B cell (primary cell): ENCODE measurements at regions not wholly inside any gene's neighbourhood (a gene's known extent, or its start where the extent isn't known, plus 50 kb on each side); places are given as distances from the start of the nearest gene placed in this dataset.

Experiments
- ATAC-seq: fragments of 200-7000 bp; cut with Tn5 transposase; one replicate; pipeline ENCODE4 v1.10.0; 2021; ENCODE audit warnings: low read depth, mild to moderate bottlenecking, moderate number of reproducible peaks, moderate library complexity
- CTCF ChIA-PET: fragments of 350-600 bp; sonication (Branson Sonifier 250); formaldehyde crosslinking; loops from one replicate; lab custom pipeline; 2021; ENCODE audit warnings: antibody characterized with exemption, inconsistent platforms; lab: Charles Lee
- POLR2A ChIA-PET: fragments of 350-600 bp; sonication (Branson Sonifier 250); formaldehyde crosslinking; loops from one replicate; lab custom pipeline; 2021; ENCODE audit warnings: antibody characterized with exemption; lab: Charles Lee
- DNase-seq: peaks from one replicate; pipeline ENCODE4 v3.0.0; 2013
- H2AFZ ChIP-seq: 2 replicates; pipeline ENCODE4 v1.6.1; 2012; ENCODE audit warnings: mild to moderate bottlenecking, low read depth, low read length; ENCODE audit not compliant: insufficient read depth, poor library complexity, severe bottlenecking
- H3K27ac ChIP-seq, 2 donors: 1 replicate in 1 of 2; 2 replicates in 1 of 2; pipeline ENCODE4 v1.5.1; 2012 to 2013; ENCODE audit warnings: low read length in 2 of 2, mild to moderate bottlenecking in 2 of 2, moderate library complexity in 1 of 2
- H3K27me3 ChIP-seq, 4 experiments: fragments of 200-600 bp in 1 of 4; sonication (generic) in 1 of 4; replicated peaks in 1 of 4; 1 replicate in 2 of 4; 2 replicates in 2 of 4; pipeline versions ENCODE4 v1.6.1 to v1.7.0; 2013 to 2016; ENCODE audit warnings: low read length in 3 of 4, mild to moderate bottlenecking in 2 of 4, mixed read lengths in 1 of 4, moderate library complexity in 1 of 4; ENCODE audit not compliant: insufficient read depth in 4 of 4, control insufficient read depth in 3 of 4; ENCODE audit errors: control extremely low read depth in 1 of 4
- H3K36me3 ChIP-seq, 2 experiments: replicated peaks in 1 of 2; 1 replicate in 1 of 2; 2 replicates in 1 of 2; pipeline versions ENCODE4 v1.6.1 to v1.7.1; 2013; ENCODE audit warnings: low read length in 1 of 2; ENCODE audit not compliant: insufficient read depth in 2 of 2, control insufficient read depth in 1 of 2; ENCODE audit errors: control extremely low read depth in 1 of 2, extremely low read depth in 1 of 2
- H3K4me1 ChIP-seq, 2 donors: fragments of 200-600 bp in 1 of 2; sonication (generic) in 1 of 2; 1 replicate in 1 of 2; 2 replicates in 1 of 2; pipeline versions ENCODE4 v1.5.1 to v1.6.1; 2013 to 2017; ENCODE audit warnings: low read length in 2 of 2; ENCODE audit not compliant: control insufficient read depth in 2 of 2, insufficient read depth in 2 of 2
- H3K4me2 ChIP-seq: replicated peaks from 2 replicates; pipeline ENCODE3; 2012; ENCODE audit warnings: mild to moderate bottlenecking, low read depth, low read length; ENCODE audit not compliant: poor library complexity, severe bottlenecking
- H3K4me3 ChIP-seq, 5 experiments: fragments of 200-600 bp in 1 of 5; sonication (generic) in 1 of 5; 1 replicate in 3 of 5; 2 replicates in 2 of 5; pipeline versions ENCODE4 v1.5.1 to v1.7.0; 2011 to 2016; ENCODE audit warnings: low read length in 4 of 5, mild to moderate bottlenecking in 4 of 5, low read depth in 2 of 5, control low read depth in 1 of 5, moderate library complexity in 1 of 5; ENCODE audit not compliant: insufficient read depth in 1 of 5; ENCODE audit errors: control extremely low read depth in 1 of 5, extremely low read depth in 1 of 5
- H3K79me2 ChIP-seq: fragments of 200-600 bp; sonication (generic); one replicate; pipeline ENCODE4 v1.6.0; 2016; ENCODE audit warnings: low read length; ENCODE audit not compliant: control insufficient read depth, insufficient read depth
- H3K9ac ChIP-seq: fragments of 200-600 bp; sonication (generic); 2 replicates; pipeline ENCODE4 v1.6.1; 2017; ENCODE audit warnings: mild to moderate bottlenecking, low read length, moderate library complexity
- H3K9me3 ChIP-seq, 3 donors: one replicate each; pipeline versions ENCODE4 v1.6.1 to v1.7.1; 2013; ENCODE audit warnings: low read length in 2 of 3; ENCODE audit not compliant: control insufficient read depth in 2 of 3, insufficient read depth in 1 of 3; ENCODE audit errors: control extremely low read depth in 1 of 3
- H4K20me1 ChIP-seq: 2 replicates; pipeline ENCODE4 v1.6.0; 2012; ENCODE audit warnings: mild to moderate bottlenecking, low read length; ENCODE audit not compliant: insufficient read depth, control insufficient read depth, poor library complexity, severe bottlenecking
- H3K27ac Mint-ChIP-seq: one replicate; pipeline ENCODE4 v1.8.0; 2021; ENCODE audit warnings: mixed read lengths
- H3K27me3 Mint-ChIP-seq: one replicate; pipeline ENCODE4 v1.8.0; 2021; ENCODE audit warnings: mixed read lengths
- H3K4me1 Mint-ChIP-seq: one replicate; pipeline ENCODE4 v1.8.0; 2021; ENCODE audit warnings: mixed read lengths
- H3K4me3 Mint-ChIP-seq: one replicate; pipeline ENCODE4 v1.8.0; 2021; ENCODE audit warnings: mixed read lengths
- H3K9me3 Mint-ChIP-seq: one replicate; pipeline ENCODE4 v1.8.0; 2022; ENCODE audit warnings: mixed read lengths; ENCODE audit not compliant: insufficient read depth
- CTCF ChIP-seq: fragments of 200-600 bp; IDR thresholded peaks from one replicate; pipeline ENCODE4 v1.8.0; 2022; ENCODE audit warnings: antibody characterized with exemption, mild to moderate bottlenecking
- EZH2 ChIP-seq: IDR thresholded peaks from 2 replicates; pipeline ENCODE4 v1.6.1; 2012; ENCODE audit warnings: borderline replicate concordance, low read depth, mild to moderate bottlenecking, moderate library complexity, low read length; ENCODE audit not compliant: insufficient read depth, poor library complexity, severe bottlenecking
- WGBS: methylation state at CpG from one replicate; pipeline ENCODE4 v1.1.5; 2013; ENCODE audit warnings: missing lambda C conversion rate; ENCODE audit not compliant: insufficient coverage; 5-methylcytosine and 5-hydroxymethylcytosine counted together
- intact Hi-C: fragments of 100-400 bp; cut with micrococcal nuclease; formaldehyde crosslinking; loops from one replicate; pipeline ENCODE4 v1.10.0; 2022

GRCh38 chr16:26680671-26681070 lies 386.1 kb upstream of the C16orf82 start:
- CTCF ChIA-PET: no interaction called here
- H3K27me3 ChIP-seq: peaks cover 0 to 3% (median 0%) of the 10 kb centered on the region in 4 experiments
- H3K36me3 ChIP-seq: no peaks in the 10 kb centered on the region
- intact Hi-C loops: no loop called here
- H2AFZ ChIP-seq: no peak overlapping the region
- Mint-ChIP-seq H3K4me3 (no peak overlapping the region), H3K4me1 (no peaks in the 10 kb centered on the region), H3K9me3 (no peaks in the 10 kb centered on the region), H3K27me3 (peaks cover 8% of the 10 kb centered on the region), H3K27ac (no peak overlapping the region)
- ATAC-seq (no peak), DNase-seq (no peak)
- H3K9ac ChIP-seq: no peak overlapping the region
- TF ChIP-seq CTCF (no peak), EZH2 (no peak)
- no peak overlapping the region for H3K4me2 ChIP-seq
- no peaks in the 10 kb centered on the region for H3K4me1 ChIP-seq
- H4K20me1 ChIP-seq: no peaks in the 10 kb centered on the region
- no peak overlapping the region for H3K4me3 ChIP-seq
- no peaks in the 10 kb centered on the region for H3K79me2 ChIP-seq
- 77% methylated on average over 3 of the region's 4 CpGs for WGBS
- POLR2A ChIA-PET: no interaction called here
- no peak overlapping the region for H3K27ac ChIP-seq
- no peaks in the 10 kb centered on the region for H3K9me3 ChIP-seq

DNA sequence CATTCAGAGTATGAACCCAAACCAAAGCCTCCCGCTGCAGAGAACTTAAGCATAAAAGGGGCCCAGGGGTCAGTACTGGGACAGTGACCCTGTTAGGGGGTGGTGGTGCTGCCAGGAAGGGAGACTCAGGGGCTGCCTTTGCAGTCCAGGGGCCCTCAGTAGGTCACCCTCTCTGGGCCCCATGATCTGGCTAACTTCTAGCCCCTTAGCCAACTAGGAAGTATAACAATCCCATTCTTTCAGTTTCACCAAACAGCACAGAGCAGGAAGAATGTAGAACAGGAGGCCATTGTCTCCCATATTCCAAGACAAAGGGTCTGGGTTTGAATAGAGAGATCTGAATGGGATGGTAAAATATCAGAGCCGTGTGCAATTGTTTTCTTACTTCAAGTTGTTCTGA lies 378.6 kb upstream of the C16orf82 start:
- Mint-ChIP-seq H3K27me3 (peaks cover 36% of the 10 kb centered on the region), H3K4me1 (no peaks in the 10 kb centered on the region), H3K27ac (no peak overlapping the region), H3K9me3 (peaks cover 3% of the 10 kb centered on the region), H3K4me3 (no peak overlapping the region)
- ATAC-seq: no peak
- Histone ChIP-seq H2AFZ (no peak overlapping the region), H3K79me2 (no peaks in the 10 kb centered on the region), H3K27ac (no peak overlapping the region), H3K9me3 (peaks cover 0 to 9% (median 0%) of the 10 kb centered on the region in 3 donors), H3K27me3 (peaks cover 0 to 18% (median 1%) of the 10 kb centered on the region in 4 experiments), H3K4me3 (no peak overlapping the region), H4K20me1 (no peaks in the 10 kb centered on the region), H3K36me3 (no peaks in the 10 kb centered on the region), H3K9ac (no peak overlapping the region), H3K4me1 (no peaks in the 10 kb centered on the region), H3K4me2 (no peak overlapping the region)
- 100% methylated on average over 1 of the region's 2 CpGs for WGBS
- POLR2A ChIA-PET: no interaction called here
- CTCF ChIA-PET: no interaction called here
- TF ChIP-seq CTCF (no peak), EZH2 (no peak)
- DNase-seq: no peak
- intact Hi-C loops: no loop called here
